SK-N-SH (cell line): ENCODE measurements at regions not wholly inside any gene's neighbourhood (a gene's known extent, or its start where the extent isn't known, plus 50 kb on each side); places are given as distances from the start of the nearest gene placed in this dataset.
A peak's percentile ranks its signal among the peaks of the same experiment; 100 is the strongest.
"Not testable (repeated sequence)": the region's sequence is repeated elsewhere in the genome, so short reads cannot be mapped to it uniquely, and the experiment has no call there.

ENCODE experiments used
- CTCF ChIA-PET: fragments of 300-600, 350-600 bp; formaldehyde crosslinking; extraction: SDS; loops from one replicate; lab custom pipeline; 2021; lab: Yijun Ruan, JAX
- POLR2A ChIA-PET: fragments of 350-600 bp; sonication (Branson Sonifier 250); formaldehyde crosslinking; extraction: SDS; loops from one replicate; lab custom pipeline; 2020; ENCODE audit warnings: antibody characterized with exemption, inconsistent platforms; lab: Yijun Ruan, JAX
- DNase-seq: peaks from one replicate; pipeline ENCODE4 v3.0.0; 2012
- H2AFZ ChIP-seq: fragments of 200-600 bp; sonication (generic); 2 replicates; pipeline ENCODE4 v1.8.1; 2016; ENCODE audit warnings: antibody characterized with exemption, mild to moderate bottlenecking, low read depth
- H3F3A ChIP-seq: fragments of 200-600 bp; sonication (generic); replicated peaks from 2 replicates; pipeline ENCODE3; 2016; ENCODE audit warnings: antibody characterized with exemption, mild to moderate bottlenecking; ENCODE audit not compliant: insufficient read depth
- H3K27ac ChIP-seq, 2 experiments: fragments of 200-500 bp in 1 of 2; fragments of 200-600 bp in 1 of 2; sonication (Bioruptor generic) in 1 of 2; sonication (generic), shearing (Covaris generic) in 1 of 2; 2 replicates each; pipeline versions ENCODE4 v1.5.1 to v1.6.1; 2014 to 2016; ENCODE audit warnings: low read depth in 2 of 2, inconsistent platforms in 1 of 2, low read length in 1 of 2, mild to moderate bottlenecking in 1 of 2, mixed read lengths in 1 of 2
- H3K27me3 ChIP-seq: fragments of 200-600 bp; sonication (generic), shearing (Covaris generic); 2 replicates; pipeline ENCODE4 v1.6.1; 2016; ENCODE audit warnings: mixed run types; ENCODE audit not compliant: insufficient read depth
- H3K36me3 ChIP-seq, 2 experiments: fragments of 200-500 bp in 1 of 2; fragments of 200-600 bp in 1 of 2; sonication (Bioruptor generic) in 1 of 2; sonication (generic) in 1 of 2; replicated peaks in 1 of 2; 2 replicates each; pipeline versions ENCODE3 to v1.5.1; 2014 to 2016; ENCODE audit warnings: low read length in 1 of 2, mild to moderate bottlenecking in 1 of 2; ENCODE audit not compliant: insufficient read depth in 2 of 2, control insufficient read depth in 1 of 2
- H3K4me1 ChIP-seq, 2 experiments: fragments of 200-500 bp in 1 of 2; fragments of 200-600 bp in 1 of 2; sonication (Bioruptor generic) in 1 of 2; sonication (generic), shearing (Covaris generic) in 1 of 2; 2 replicates each; pipeline versions ENCODE4 v1.5.1 to v1.6.1; 2014 to 2016; ENCODE audit warnings: low read depth in 1 of 2, low read length in 1 of 2, mixed run types in 1 of 2; ENCODE audit not compliant: insufficient read depth in 2 of 2, control insufficient read depth in 1 of 2
- H3K4me2 ChIP-seq: fragments of 200-600 bp; sonication (generic), shearing (Covaris generic); 2 replicates; pipeline ENCODE4 v1.6.1; 2017; ENCODE audit warnings: mixed run types
- H3K4me3 ChIP-seq, 2 experiments: fragments of 200-500 bp in 1 of 2; fragments of 200-600 bp in 1 of 2; sonication (Bioruptor generic) in 1 of 2; sonication (generic), shearing (Covaris generic) in 1 of 2; 2 replicates each; pipeline versions ENCODE4 v1.5.1 to v1.8.1; 2014 to 2016; ENCODE audit warnings: low read depth in 2 of 2, inconsistent platforms in 1 of 2, low read length in 1 of 2, mild to moderate bottlenecking in 1 of 2, mixed read lengths in 1 of 2, moderate library complexity in 1 of 2
- H3K79me2 ChIP-seq: fragments of 200-600 bp; sonication (generic); 2 replicates; pipeline ENCODE4 v1.8.1; 2017; ENCODE audit warnings: mild to moderate bottlenecking; ENCODE audit not compliant: insufficient read depth
- H3K9ac ChIP-seq: fragments of 200-600 bp; sonication (generic); 2 replicates; pipeline ENCODE4 v1.6.1; 2017; ENCODE audit warnings: mixed run types
- H3K9me2 ChIP-seq: fragments of 200-600 bp; sonication (generic); 2 replicates; pipeline ENCODE4 v1.6.1; 2017; ENCODE audit warnings: mixed run types
- H3K9me3 ChIP-seq: fragments of 200-600 bp; sonication (generic); 2 replicates; pipeline ENCODE4 v1.6.1; 2017; ENCODE audit warnings: mixed run types, mild to moderate bottlenecking, moderate library complexity
- H4K20me1 ChIP-seq: fragments of 200-600 bp; sonication (generic); 2 replicates; pipeline ENCODE4 v1.6.1; 2017; ENCODE audit warnings: mild to moderate bottlenecking, mixed run types; ENCODE audit not compliant: insufficient read depth
- CHD2 ChIP-seq: fragments of 150-350 bp; IDR thresholded peaks from 2 replicates; pipeline ENCODE4 v1.6.1; 2018; ENCODE audit warnings: low read length; ENCODE audit not compliant: partially characterized antibody
- EP300 ChIP-seq, 2 experiments: IDR thresholded peaks; 2 replicates each; pipeline versions ENCODE4 v1.4.0 to v1.6.1; 2012; ENCODE audit warnings: borderline replicate concordance in 1 of 2, low read depth in 1 of 2, low read length in 1 of 2
- FOXJ3 ChIP-seq: sonication (generic); formaldehyde crosslinking; IDR thresholded peaks from 2 replicates; pipeline ENCODE4 v1.5.1; 2020; ENCODE audit warnings: mild to moderate bottlenecking, missing genetic modification reagents
- FOXM1 ChIP-seq: IDR thresholded peaks from 2 replicates; pipeline ENCODE4 v1.4.0; 2012; ENCODE audit warnings: low read depth, mild to moderate bottlenecking
- JUND ChIP-seq: IDR thresholded peaks from 2 replicates; pipeline ENCODE4 v1.4.0; 2012
- MEF2A ChIP-seq: IDR thresholded peaks from 2 replicates; pipeline ENCODE4 v1.4.0; 2012; ENCODE audit warnings: low read depth, borderline replicate concordance
- POLR2AphosphoS5 ChIP-seq: IDR thresholded peaks from 2 replicates; pipeline ENCODE4 v1.6.1; 2012; ENCODE audit warnings: low read depth, low read length
- SIN3A ChIP-seq: IDR thresholded peaks from 2 replicates; pipeline ENCODE4 v1.6.1; 2012; ENCODE audit warnings: low read depth, mild to moderate bottlenecking, low read length, moderate library complexity, borderline replicate concordance
- WGBS: methylation state at CpG from one replicate; pipeline ENCODE4 v1.1.6; 2017; ENCODE audit warnings: low lambda C conversion rate; 5-methylcytosine and 5-hydroxymethylcytosine counted together
- TF ChIP-seq, protein P1 (sequence below): IDR thresholded peaks from 2 replicates; pipeline ENCODE4 v1.6.1; 2012; ENCODE audit warnings: mild to moderate bottlenecking, low read depth, low read length, moderate library complexity
- TF ChIP-seq, protein P2 (sequence below): IDR thresholded peaks from 2 replicates; pipeline ENCODE4 v1.4.0; 2012; ENCODE audit warnings: low read depth
- TF ChIP-seq, protein P3 (sequence below): fragments of 150-350 bp; IDR thresholded peaks from 2 replicates; pipeline ENCODE4 v1.6.1; 2017; ENCODE audit warnings: antibody characterized with exemption, low read length, low read depth, borderline replicate concordance
- TF ChIP-seq, protein P4 (sequence below): IDR thresholded peaks from 2 replicates; pipeline ENCODE4 v1.4.0; 2012; ENCODE audit warnings: low read depth, borderline replicate concordance

DNA sequence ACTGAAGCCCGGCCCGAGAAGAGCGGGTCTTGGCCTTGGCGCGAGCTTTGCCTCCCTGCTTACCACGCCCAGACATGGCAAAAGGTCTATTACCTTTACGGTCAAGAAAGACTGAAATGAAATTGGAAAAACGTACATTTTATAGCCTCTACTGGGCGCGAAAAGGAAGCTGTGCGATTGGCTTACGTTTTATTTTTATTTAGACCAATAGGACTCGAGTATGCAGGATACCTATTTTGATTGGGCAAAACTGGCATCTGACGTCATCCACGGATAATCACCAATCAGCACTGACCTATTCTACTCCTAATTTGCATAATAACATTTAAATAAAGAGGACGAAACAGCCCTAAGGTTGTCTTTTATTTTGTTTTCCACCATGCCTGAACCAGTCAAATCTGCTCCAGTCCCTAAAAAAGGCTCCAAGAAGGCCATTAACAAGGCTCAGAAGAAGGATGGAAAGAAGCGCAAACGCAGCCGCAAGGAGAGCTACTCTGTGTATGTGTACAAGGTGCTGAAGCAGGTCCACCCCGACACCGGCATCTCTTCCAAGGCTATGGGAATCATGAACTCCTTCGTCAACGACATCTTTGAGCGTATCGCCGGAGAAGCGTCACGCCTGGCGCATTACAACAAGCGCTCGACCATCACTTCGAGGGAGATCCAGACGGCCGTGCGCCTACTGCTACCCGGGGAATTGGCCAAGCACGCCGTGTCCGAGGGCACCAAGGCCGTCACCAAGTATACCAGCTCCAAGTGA, 97.4 kb downstream of the OR2B2 start (continued):
- TF ChIP-seq, protein P1, sequence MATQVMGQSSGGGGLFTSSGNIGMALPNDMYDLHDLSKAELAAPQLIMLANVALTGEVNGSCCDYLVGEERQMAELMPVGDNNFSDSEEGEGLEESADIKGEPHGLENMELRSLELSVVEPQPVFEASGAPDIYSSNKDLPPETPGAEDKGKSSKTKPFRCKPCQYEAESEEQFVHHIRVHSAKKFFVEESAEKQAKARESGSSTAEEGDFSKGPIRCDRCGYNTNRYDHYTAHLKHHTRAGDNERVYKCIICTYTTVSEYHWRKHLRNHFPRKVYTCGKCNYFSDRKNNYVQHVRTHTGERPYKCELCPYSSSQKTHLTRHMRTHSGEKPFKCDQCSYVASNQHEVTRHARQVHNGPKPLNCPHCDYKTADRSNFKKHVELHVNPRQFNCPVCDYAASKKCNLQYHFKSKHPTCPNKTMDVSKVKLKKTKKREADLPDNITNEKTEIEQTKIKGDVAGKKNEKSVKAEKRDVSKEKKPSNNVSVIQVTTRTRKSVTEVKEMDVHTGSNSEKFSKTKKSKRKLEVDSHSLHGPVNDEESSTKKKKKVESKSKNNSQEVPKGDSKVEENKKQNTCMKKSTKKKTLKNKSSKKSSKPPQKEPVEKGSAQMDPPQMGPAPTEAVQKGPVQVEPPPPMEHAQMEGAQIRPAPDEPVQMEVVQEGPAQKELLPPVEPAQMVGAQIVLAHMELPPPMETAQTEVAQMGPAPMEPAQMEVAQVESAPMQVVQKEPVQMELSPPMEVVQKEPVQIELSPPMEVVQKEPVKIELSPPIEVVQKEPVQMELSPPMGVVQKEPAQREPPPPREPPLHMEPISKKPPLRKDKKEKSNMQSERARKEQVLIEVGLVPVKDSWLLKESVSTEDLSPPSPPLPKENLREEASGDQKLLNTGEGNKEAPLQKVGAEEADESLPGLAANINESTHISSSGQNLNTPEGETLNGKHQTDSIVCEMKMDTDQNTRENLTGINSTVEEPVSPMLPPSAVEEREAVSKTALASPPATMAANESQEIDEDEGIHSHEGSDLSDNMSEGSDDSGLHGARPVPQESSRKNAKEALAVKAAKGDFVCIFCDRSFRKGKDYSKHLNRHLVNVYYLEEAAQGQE, result no peak
- no peak; the same call in 1 of the 2 replicates for TF ChIP-seq FOXM1
- TF ChIP-seq, protein P2, sequence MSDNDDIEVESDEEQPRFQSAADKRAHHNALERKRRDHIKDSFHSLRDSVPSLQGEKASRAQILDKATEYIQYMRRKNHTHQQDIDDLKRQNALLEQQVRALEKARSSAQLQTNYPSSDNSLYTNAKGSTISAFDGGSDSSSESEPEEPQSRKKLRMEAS, result peak; percentile 38; the same call in 1 of the 2 replicates
- peak; percentile 44 for TF ChIP-seq CHD2
- TF ChIP-seq, protein P3, sequence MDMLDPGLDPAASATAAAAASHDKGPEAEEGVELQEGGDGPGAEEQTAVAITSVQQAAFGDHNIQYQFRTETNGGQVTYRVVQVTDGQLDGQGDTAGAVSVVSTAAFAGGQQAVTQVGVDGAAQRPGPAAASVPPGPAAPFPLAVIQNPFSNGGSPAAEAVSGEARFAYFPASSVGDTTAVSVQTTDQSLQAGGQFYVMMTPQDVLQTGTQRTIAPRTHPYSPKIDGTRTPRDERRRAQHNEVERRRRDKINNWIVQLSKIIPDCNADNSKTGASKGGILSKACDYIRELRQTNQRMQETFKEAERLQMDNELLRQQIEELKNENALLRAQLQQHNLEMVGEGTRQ, result no peak
- peak; percentile 64 for TF ChIP-seq SIN3A
- no peak for TF ChIP-seq FOXJ3
- no peak for TF ChIP-seq MEF2A

DNA sequence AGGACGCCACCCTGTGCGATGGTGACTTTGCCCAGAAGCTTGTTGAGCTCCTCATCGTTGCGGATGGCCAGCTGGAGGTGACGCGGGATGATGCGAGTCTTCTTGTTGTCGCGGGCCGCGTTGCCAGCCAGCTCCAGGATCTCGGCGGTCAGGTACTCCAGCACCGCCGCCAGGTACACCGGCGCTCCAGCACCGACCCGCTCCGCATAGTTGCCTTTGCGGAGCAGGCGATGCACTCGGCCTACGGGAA, 97.9 kb downstream of the OR2B2 start:
- 0 out of 2 replicates have a peak, but pooled peaks have one; percentile 6 for TF ChIP-seq POLR2AphosphoS5
- TF ChIP-seq, protein P4, sequence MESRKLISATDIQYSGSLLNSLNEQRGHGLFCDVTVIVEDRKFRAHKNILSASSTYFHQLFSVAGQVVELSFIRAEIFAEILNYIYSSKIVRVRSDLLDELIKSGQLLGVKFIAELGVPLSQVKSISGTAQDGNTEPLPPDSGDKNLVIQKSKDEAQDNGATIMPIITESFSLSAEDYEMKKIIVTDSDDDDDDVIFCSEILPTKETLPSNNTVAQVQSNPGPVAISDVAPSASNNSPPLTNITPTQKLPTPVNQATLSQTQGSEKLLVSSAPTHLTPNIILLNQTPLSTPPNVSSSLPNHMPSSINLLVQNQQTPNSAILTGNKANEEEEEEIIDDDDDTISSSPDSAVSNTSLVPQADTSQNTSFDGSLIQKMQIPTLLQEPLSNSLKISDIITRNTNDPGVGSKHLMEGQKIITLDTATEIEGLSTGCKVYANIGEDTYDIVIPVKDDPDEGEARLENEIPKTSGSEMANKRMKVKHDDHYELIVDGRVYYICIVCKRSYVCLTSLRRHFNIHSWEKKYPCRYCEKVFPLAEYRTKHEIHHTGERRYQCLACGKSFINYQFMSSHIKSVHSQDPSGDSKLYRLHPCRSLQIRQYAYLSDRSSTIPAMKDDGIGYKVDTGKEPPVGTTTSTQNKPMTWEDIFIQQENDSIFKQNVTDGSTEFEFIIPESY, result peak; percentile 55; the same call in 1 of the 2 replicates
- peak; percentile 3; the same call in 1 of the 2 replicates for TF ChIP-seq JUND
- 0 out of 4 replicates have a peak, but pooled peaks of 1 of the 2 experiments have one; percentile 2 for TF ChIP-seq EP300 (IDR thresholded peaks at IDR 0.05; ENCODE audit: borderline replicate concordance in 1 of 2, low read depth in 1 of 2, low read length in 1 of 2)
- TF ChIP-seq, all 33 proteins: peak for 4; not testable (repeated sequence) for 29
- peak overlapping the region; percentile 78 for H3K4me2 ChIP-seq
- peak overlapping the region; percentile 72 to 99 for H3K27ac ChIP-seq
- peaks cover 14% of the 10 kb centered on the region; the same call in 1 of the 2 replicates for H3K79me2 ChIP-seq
- not testable (repeated sequence) for H3K27me3 ChIP-seq, H3K9me3 ChIP-seq, H3K36me3 ChIP-seq, DNase-seq, H3K4me1 ChIP-seq, H4K20me1 ChIP-seq, H3K9me2 ChIP-seq
- H3K4me3 ChIP-seq, result peak overlapping the region; percentile 51 to 64
- H2AFZ ChIP-seq, result peak overlapping the region; percentile 74; the same call in 1 of the 2 replicates
- ChIA-PET CTCF (interaction anchor here (1.0 kb wide), 1 partner anchor 76 kb away, joined by 3 read pairs; a partner anchor contains a TSS), POLR2A (interaction anchor here (0.8 to 10.1 kb wide), 20 partner anchors 9 to 1793 kb away, joined by 3 to 218 read pairs (median 6); a partner anchor contains a TSS)
- WGBS, result 0% methylated on average over 4 of the region's 24 CpGs
- H3K9ac ChIP-seq, result peak overlapping the region; percentile 58; the same call in 1 of the 2 replicates
- H3F3A ChIP-seq, result peaks cover 57% of the 10 kb centered on the region
